A549 (cell line): ENCODE measurements at regions not wholly inside any gene's neighbourhood (a gene's known extent, or its start where the extent isn't known, plus 50 kb on each side); places are given as distances from the start of the nearest gene placed in this dataset.

Experiments
- ATAC-seq, 2 experiments: fragments of 200-7000 bp in 1 of 2; fragments of >200 bp in 1 of 2; cut with Nextera tagmentation in 1 of 2; cut with Tn5 transposase in 1 of 2; 3 replicates each; pipeline versions ENCODE4 v1.8.0 to v1.9.1; 2018 to 2020; ENCODE audit warnings: mild to moderate bottlenecking in 1 of 2, moderate library complexity in 1 of 2
- CTCF ChIA-PET: fragments of 300-600 bp; sonication (Branson Sonifier 250); formaldehyde crosslinking; extraction: SDS; loops from one replicate; lab custom pipeline; 2021; ENCODE audit warnings: antibody characterized with exemption, inconsistent platforms; lab: Yijun Ruan, JAX
- POLR2A ChIA-PET: fragments of 350-600 bp; formaldehyde crosslinking; extraction: SDS; loops from one replicate; lab custom pipeline; 2021; ENCODE audit warnings: antibody characterized with exemption, inconsistent platforms; lab: Yijun Ruan, JAX
- DNase-seq, 2 experiments: peaks; one replicate each; pipeline versions ENCODE4 v3.0.0 to v3.0.0-alpha.2; 2011 to 2016; ENCODE audit warnings: low read depth in 1 of 2, low spot score in 1 of 2
- FAIRE-seq: peaks from 2 replicates; lab custom pipeline; 2011; peaks lifted over from hg19 to GRCh38; lab: Jason Lieb, UNC
- H3K27ac ChIP-seq, 2 experiments: fragments of >200 bp; sonication (Bioruptor Twin); formaldehyde crosslinking; 3 replicates each; pipeline ENCODE4 v1.5.1; 2016 to 2017
- H3K4me1 ChIP-seq: fragments of >200 bp; sonication (Bioruptor Twin); formaldehyde crosslinking; 3 replicates; pipeline ENCODE4 v1.6.1; 2016
- H3K4me2 ChIP-seq: fragments of >200 bp; sonication (Bioruptor Twin); formaldehyde crosslinking; 3 replicates; pipeline ENCODE4 v1.6.1; 2016
- H3K4me3 ChIP-seq: fragments of >200 bp; sonication (Bioruptor Twin); formaldehyde crosslinking; 3 replicates; pipeline ENCODE4 v1.5.1; 2016
- H3K9me3 ChIP-seq: fragments of >200 bp; sonication (Bioruptor Twin); formaldehyde crosslinking; 3 replicates; pipeline ENCODE4 v1.6.1; 2016
- BCL3 ChIP-seq: fragments of >200 bp; sonication (Bioruptor Twin); formaldehyde crosslinking; IDR thresholded peaks from 3 replicates; pipeline ENCODE4 v1.6.1; 2016
- BHLHE40 ChIP-seq: IDR thresholded peaks from 2 replicates; pipeline ENCODE4 v1.6.1; 2012; ENCODE audit warnings: low read depth, low read length, inconsistent platforms
- CHD2 ChIP-seq: fragments of 150-350 bp; IDR thresholded peaks from 2 replicates; pipeline ENCODE4 v1.6.1; 2014; ENCODE audit warnings: low read length; ENCODE audit not compliant: partially characterized antibody
- CHD4 ChIP-seq: fragments of 200-600 bp; sonication (generic); IDR thresholded peaks from 2 replicates; pipeline ENCODE4 v1.6.1; 2016; ENCODE audit warnings: antibody characterized with exemption, mild to moderate bottlenecking, borderline replicate concordance
- CTCF ChIP-seq: fragments of >200 bp; sonication (Bioruptor Twin); formaldehyde crosslinking; IDR thresholded peaks from 3 replicates; pipeline ENCODE4 v1.5.1; 2016
- EP300 ChIP-seq, 2 experiments: fragments of >200 bp; sonication (Bioruptor Twin); formaldehyde crosslinking; IDR thresholded peaks; 2 replicates in 1 of 2; 3 replicates in 1 of 2; pipeline ENCODE4 v1.6.1; 2016 to 2017
- FOSL2 ChIP-seq, 2 experiments: fragments of 450-650 bp in 1 of 2; fragments of >200 bp in 1 of 2; sonication (Bioruptor Twin) in 1 of 2; formaldehyde crosslinking; IDR thresholded peaks; 2 replicates each; pipeline versions ENCODE4 v1.5.0 to v1.6.1; 2016 to 2020; ENCODE audit warnings: mild to moderate bottlenecking in 1 of 2, moderate library complexity in 1 of 2
- FOXS1 ChIP-seq: fragments of 250-450 bp; sonication (Bioruptor Pico); IDR thresholded peaks from 2 replicates; pipeline ENCODE4 v1.5.0; 2020; ENCODE audit warnings: mild to moderate bottlenecking, moderate library complexity
- HEYL ChIP-seq: fragments of 250-450 bp; sonication (Bioruptor Pico); IDR thresholded peaks from 2 replicates; pipeline ENCODE4 v1.8.0; 2021; ENCODE audit warnings: mild to moderate bottlenecking, moderate library complexity
- KDM5A ChIP-seq: fragments of 200-600 bp; sonication (generic); IDR thresholded peaks from 2 replicates; pipeline ENCODE4 v1.6.1; 2016; ENCODE audit warnings: antibody characterized with exemption, mild to moderate bottlenecking
- MAFK ChIP-seq: fragments of 450-650 bp; IDR thresholded peaks from 2 replicates; pipeline ENCODE4 v1.6.1; 2014; ENCODE audit not compliant: partially characterized antibody
- MAZ ChIP-seq: fragments of 150-350 bp; IDR thresholded peaks from 2 replicates; pipeline ENCODE4 v1.6.1; 2014; ENCODE audit warnings: antibody characterized with exemption, low read depth, low read length, borderline replicate concordance
- RAD21 ChIP-seq, 2 experiments: fragments of >200 bp in 1 of 2; sonication (Bioruptor Twin) in 1 of 2; formaldehyde crosslinking in 1 of 2; IDR thresholded peaks in 1 of 2; conservative IDR thresholded peaks in 1 of 2; 2 replicates in 1 of 2; 3 replicates in 1 of 2; pipeline ENCODE4 v1.6.1; 2012 to 2018; ENCODE audit warnings: inconsistent platforms in 1 of 2
- RARB ChIP-seq: fragments of 250-450 bp; sonication (Bioruptor Pico); IDR thresholded peaks from 2 replicates; pipeline ENCODE4 v1.8.0; 2021; ENCODE audit warnings: mild to moderate bottlenecking, moderate library complexity
- RCOR1 ChIP-seq: fragments of 150-350 bp; IDR thresholded peaks from 2 replicates; pipeline ENCODE4 v1.6.1; 2014; ENCODE audit warnings: antibody characterized with exemption, low read length, low read depth
- TFCP2L1 ChIP-seq: fragments of 250-450 bp; sonication (Bioruptor Pico); IDR thresholded peaks from 2 replicates; pipeline ENCODE4 v1.5.0; 2021; ENCODE audit warnings: mild to moderate bottlenecking
- TP53 ChIP-seq: fragments of 250-450 bp; sonication (Bioruptor Pico); IDR thresholded peaks from 2 replicates; pipeline ENCODE4 v1.5.0; 2021; ENCODE audit warnings: mild to moderate bottlenecking, moderate library complexity
- ZC3H11A ChIP-seq: fragments of 450-650 bp; IDR thresholded peaks from 2 replicates; pipeline ENCODE4 v1.6.1; 2014; ENCODE audit warnings: antibody characterized with exemption, mild to moderate bottlenecking
- ZNF302 ChIP-seq: fragments of 250-450 bp; sonication (Bioruptor Pico); IDR thresholded peaks from 2 replicates; pipeline ENCODE4 v1.9.0; 2021; ENCODE audit warnings: inconsistent platforms, mild to moderate bottlenecking, moderate library complexity
- ZSCAN20 ChIP-seq: fragments of 250-450 bp; sonication (Bioruptor Pico); IDR thresholded peaks from 2 replicates; pipeline ENCODE4 v1.8.0; 2022; ENCODE audit warnings: mild to moderate bottlenecking, moderate library complexity
- WGBS: methylation state at CpG from one replicate; pipeline ENCODE4 v1.1.6; 2017; ENCODE audit errors: missing lambda C conversion rate; 5-methylcytosine and 5-hydroxymethylcytosine counted together
- TF ChIP-seq, protein P1 (sequence below): fragments of 250-450 bp; sonication (Bioruptor Pico); IDR thresholded peaks from 2 replicates; pipeline ENCODE4 v1.5.0; 2020; ENCODE audit warnings: low read depth, mild to moderate bottlenecking, moderate library complexity
- TF ChIP-seq, protein P2 (sequence below): IDR thresholded peaks from 2 replicates; pipeline ENCODE4 v1.6.1; 2012
- TF ChIP-seq, protein P3 (sequence below): fragments of 450-650 bp; IDR thresholded peaks from 2 replicates; pipeline ENCODE4 v1.6.1; 2014; ENCODE audit warnings: antibody characterized with exemption

DNA sequence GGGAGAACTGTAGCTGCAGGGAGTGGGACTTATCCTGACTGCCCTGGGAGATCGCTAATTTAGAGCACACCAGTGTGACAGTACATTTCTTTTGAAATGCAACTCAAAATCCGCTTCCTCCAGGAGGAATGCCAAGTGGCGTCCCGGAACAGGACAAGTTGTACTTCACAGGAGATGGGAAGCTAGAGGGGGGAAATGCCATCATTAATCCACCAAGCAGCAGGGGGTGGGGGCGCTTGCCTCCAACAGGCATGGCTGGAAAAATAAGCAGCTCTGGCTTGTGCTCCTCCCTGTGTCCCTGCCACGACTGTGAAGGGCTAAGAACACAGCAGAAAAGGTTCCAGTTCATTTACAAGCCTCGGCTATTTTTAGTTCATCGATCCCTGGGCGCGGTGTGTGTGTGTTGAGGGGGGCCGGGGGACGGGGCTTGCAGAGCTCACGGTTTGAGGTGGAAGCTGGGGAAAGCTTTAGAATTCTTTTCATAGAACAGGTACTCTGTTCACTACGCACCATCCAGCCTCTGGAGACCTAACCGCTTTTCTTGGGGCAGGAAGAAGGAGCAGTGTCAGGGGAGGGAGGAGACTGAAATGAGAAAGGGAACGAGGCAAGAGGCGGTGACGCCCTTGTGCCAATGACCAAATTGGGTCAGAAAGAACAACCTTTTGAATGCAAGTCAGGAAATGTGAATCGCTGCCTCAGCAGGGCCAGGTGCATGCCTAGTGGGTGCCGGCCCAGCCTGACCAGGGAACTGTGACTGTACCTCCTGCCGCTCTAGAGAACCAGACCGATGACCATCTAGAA is 51.8 kb upstream of the DGKG start:
- ChIA-PET POLR2A (no interaction called here), CTCF (no interaction called here)
- peak in 1 of 2 experiments; percentile 40; a peak in 3 of 6 replicates for ATAC-seq
- FAIRE-seq, result no peak
- Histone ChIP-seq H3K9me3 (no peaks in the 10 kb centered on the region), H3K27ac (peak overlapping the region; percentile 27 to 53; a peak in 2 of 6 replicates), H3K4me2 (peak overlapping the region; percentile 78), H3K4me1 (peaks cover 38% of the 10 kb centered on the region), H3K4me3 (peak overlapping the region; percentile 23)
- TF ChIP-seq KDM5A (no peak), CHD2 (no peak), HEYL (CRISPR knock-in tag) (no peak), ZSCAN20 (CRISPR knock-in tag) (no peak), FOSL2 (IDR thresholded peaks at IDR 0.05) (no peak), FOSL2 (CRISPR knock-in tag; IDR thresholded peaks at IDR 0.05) (no peak), CHD4 (no peak), MAZ (no peak), ZC3H11A (no peak), FOXS1 (CRISPR knock-in tag) (no peak), MAFK (no peak), RARB (CRISPR knock-in tag) (no peak), BCL3 (no peak), RCOR1 (no peak), CTCF (no peak)
- TF ChIP-seq, protein P1, sequence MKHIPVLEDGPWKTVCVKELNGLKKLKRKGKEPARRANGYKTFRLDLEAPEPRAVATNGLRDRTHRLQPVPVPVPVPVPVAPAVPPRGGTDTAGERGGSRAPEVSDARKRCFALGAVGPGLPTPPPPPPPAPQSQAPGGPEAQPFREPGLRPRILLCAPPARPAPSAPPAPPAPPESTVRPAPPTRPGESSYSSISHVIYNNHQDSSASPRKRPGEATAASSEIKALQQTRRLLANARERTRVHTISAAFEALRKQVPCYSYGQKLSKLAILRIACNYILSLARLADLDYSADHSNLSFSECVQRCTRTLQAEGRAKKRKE, result no peak
- TF ChIP-seq, protein P2, sequence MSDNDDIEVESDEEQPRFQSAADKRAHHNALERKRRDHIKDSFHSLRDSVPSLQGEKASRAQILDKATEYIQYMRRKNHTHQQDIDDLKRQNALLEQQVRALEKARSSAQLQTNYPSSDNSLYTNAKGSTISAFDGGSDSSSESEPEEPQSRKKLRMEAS, result no peak
- TF ChIP-seq, protein P3, sequence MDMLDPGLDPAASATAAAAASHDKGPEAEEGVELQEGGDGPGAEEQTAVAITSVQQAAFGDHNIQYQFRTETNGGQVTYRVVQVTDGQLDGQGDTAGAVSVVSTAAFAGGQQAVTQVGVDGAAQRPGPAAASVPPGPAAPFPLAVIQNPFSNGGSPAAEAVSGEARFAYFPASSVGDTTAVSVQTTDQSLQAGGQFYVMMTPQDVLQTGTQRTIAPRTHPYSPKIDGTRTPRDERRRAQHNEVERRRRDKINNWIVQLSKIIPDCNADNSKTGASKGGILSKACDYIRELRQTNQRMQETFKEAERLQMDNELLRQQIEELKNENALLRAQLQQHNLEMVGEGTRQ, result no peak
- DNase-seq, result peak in 1 of 2 experiments; percentile 4
- 32% methylated on average over 16 of the region's 22 CpGs for WGBS

DNA sequence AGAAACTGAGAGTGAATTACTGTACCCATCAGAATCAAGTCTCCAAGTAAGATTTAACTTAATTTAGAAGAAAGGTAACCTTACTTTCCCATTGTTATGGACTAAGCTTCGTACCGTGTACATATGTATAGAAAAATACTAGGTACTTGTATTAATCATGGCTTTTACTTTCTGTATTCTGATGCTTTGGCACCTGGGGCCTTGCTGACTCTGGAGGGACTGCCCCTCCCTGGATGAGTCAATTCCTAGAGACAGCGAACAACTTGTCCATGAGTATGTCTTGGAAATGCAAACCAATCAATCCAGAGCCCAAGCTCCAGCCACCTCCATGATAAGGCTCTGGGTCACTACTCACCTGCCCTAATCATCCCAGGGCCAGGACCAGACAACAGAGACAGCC is 50.0 kb upstream of the DGKG start:
- FAIRE-seq (no peak), ATAC-seq (no peak), DNase-seq (no peak)
- CTCF ChIA-PET, result no interaction called here
- TF ChIP-seq RAD21 (conservative IDR thresholded peaks at IDR 0.05 in 1 of 2, IDR thresholded peaks at IDR 0.05 in 1 of 2) (no peak), TP53 (CRISPR knock-in tag) (no peak), TFCP2L1 (CRISPR knock-in tag) (no peak), BHLHE40 (no peak), EP300 (IDR thresholded peaks at IDR 0.05) (no peak), FOSL2 (IDR thresholded peaks at IDR 0.05) (no peak), FOSL2 (CRISPR knock-in tag; IDR thresholded peaks at IDR 0.05) (no peak), ZNF302 (CRISPR knock-in tag) (no peak)
- Histone ChIP-seq H3K4me1 (peaks cover 19% of the 10 kb centered on the region), H3K9me3 (no peaks in the 10 kb centered on the region), H3K27ac (no peak overlapping the region; a peak in 1 of 6 replicates), H3K4me3 (no peak overlapping the region), H3K4me2 (no peak overlapping the region)
- POLR2A ChIA-PET, result no interaction called here
- 68% methylated on average over 3 of the region's 3 CpGs for WGBS
